Tongue (tissue), 1 donor: ENCODE measurements at regions not wholly inside any gene's neighbourhood (a gene's known extent, or its start where the extent isn't known, plus 50 kb on each side); places are given as distances from the start of the nearest gene placed in this dataset.

ENCODE experiments used
- DNase-seq: peaks from one replicate; pipeline ENCODE4 v3.0.0-alpha.2; 2015

- no peak for DNase-seq
These were observed 67.7 kb upstream of the HIF1A start for GRCh38 chr14:61627612-61628011.

GRCh38 chr14:61628016-61628725 is 67.1 kb upstream of the HIF1A start:
- DNase-seq, result no peak

GRCh38 chr14:61630399-61631044 is 64.8 kb upstream of the HIF1A start:
- no peak for DNase-seq

GRCh38 chr14:61631045-61631687 is 64.1 kb upstream of the HIF1A start:
- no peak for DNase-seq

- no peak for DNase-seq
These were observed 62.9 kb upstream of the HIF1A start for GRCh38 chr14:61632401-61632800.

- DNase-seq, result no peak
These were observed 62.5 kb upstream of the HIF1A start for GRCh38 chr14:61632807-61633206.

GRCh38 chr14:61636291-61636690 is 59.0 kb upstream of the HIF1A start:
- no peak for DNase-seq

GRCh38 chr14:61636779-61637178 is 58.5 kb upstream of the HIF1A start:
- no peak for DNase-seq

GRCh38 chr14:61638595-61639387 is 56.5 kb upstream of the HIF1A start:
- no peak for DNase-seq

GRCh38 chr14:61640158-61641136 is 54.9 kb upstream of the HIF1A start:
- DNase-seq, result no peak

GRCh38 chr14:61641914-61642613 is 53.2 kb upstream of the HIF1A start:
- DNase-seq, result no peak

GRCh38 chr14:61642614-61642982 is 52.7 kb upstream of the HIF1A start:
- no peak for DNase-seq

- no peak for DNase-seq
These were observed 51.8 kb upstream of the HIF1A start for GRCh38 chr14:61643555-61643954.

- no peak for DNase-seq
These were observed 51.1 kb upstream of the HIF1A start for GRCh38 chr14:61644175-61644574.

GRCh38 chr14:61644834-61645233 is 50.5 kb upstream of the HIF1A start:
- peak; percentile 65 for DNase-seq

GRCh38 chr14:61645247-61645646 is 50.1 kb upstream of the HIF1A start:
- no peak for DNase-seq
